22Rv1 (cell line): ENCODE measurements at regions not wholly inside any gene's neighbourhood (a gene's known extent, or its start where the extent isn't known, plus 50 kb on each side); places are given as distances from the start of the nearest gene placed in this dataset.
"Not testable (repeated sequence)": the region's sequence is repeated elsewhere in the genome, so short reads cannot be mapped to it uniquely, and the experiment has no call there.

Source experiments
- H3K27ac ChIP-seq: fragments of 450-650 bp; 2 replicates; pipeline ENCODE4 v1.5.1; 2017
- CTCF ChIP-seq: fragments of 450-650 bp; IDR thresholded peaks from 2 replicates; pipeline ENCODE4 v1.5.1; 2017; ENCODE audit warnings: mild to moderate bottlenecking
- ZFX ChIP-seq: fragments of 450-650 bp; IDR thresholded peaks from 2 replicates; pipeline ENCODE4 v1.6.1; 2017; ENCODE audit warnings: antibody characterized with exemption, borderline replicate concordance

GRCh38 chr5:104594850-104595249 lies 1032.3 kb upstream of the NUDT12 start:
- H3K27ac ChIP-seq: no peak overlapping the region
- no peak for TF ChIP-seq CTCF
- TF ChIP-seq ZFX: no peak

- no peak for TF ChIP-seq ZFX
- TF ChIP-seq CTCF: no peak
- no peak overlapping the region for H3K27ac ChIP-seq
Observed at GRCh38 chr5:104576677-104577076, 1014.1 kb upstream of the NUDT12 start.

- no peak overlapping the region for H3K27ac ChIP-seq
- TF ChIP-seq CTCF (no peak), ZFX (no peak)
Observed at GRCh38 chr5:104573949-104574709, 1011.5 kb upstream of the NUDT12 start.

GRCh38 chr5:104569621-104570020 lies 1007.0 kb upstream of the NUDT12 start:
- H3K27ac ChIP-seq: no peak overlapping the region
- no peak for TF ChIP-seq CTCF
- TF ChIP-seq ZFX: no peak

GRCh38 chr5:104564530-104564929 lies 1001.9 kb upstream of the NUDT12 start:
- TF ChIP-seq CTCF (no peak), ZFX (no peak)
- no peak overlapping the region for H3K27ac ChIP-seq

GRCh38 chr5:104556957-104557356 lies 994.4 kb upstream of the NUDT12 start:
- no peak for TF ChIP-seq ZFX
- TF ChIP-seq CTCF: no peak
- H3K27ac ChIP-seq: no peak overlapping the region

- no peak for TF ChIP-seq CTCF
- no peak for TF ChIP-seq ZFX
- H3K27ac ChIP-seq: no peak overlapping the region
Observed at GRCh38 chr5:104551628-104552027, 989.0 kb upstream of the NUDT12 start.

- not testable (repeated sequence) for H3K27ac ChIP-seq
Observed at GRCh38 chr5:104546871-104547270, 984.3 kb upstream of the NUDT12 start.
